ENCODE measurements at regions not wholly inside any gene's neighbourhood (a gene's known extent, or its start where the extent isn't known, plus 50 kb on each side); places are given as distances from the start of the nearest gene placed in this dataset.
"Not testable (repeated sequence)": the region's sequence is repeated elsewhere in the genome, so short reads cannot be mapped to it uniquely, and the experiment has no call there.

DNA sequence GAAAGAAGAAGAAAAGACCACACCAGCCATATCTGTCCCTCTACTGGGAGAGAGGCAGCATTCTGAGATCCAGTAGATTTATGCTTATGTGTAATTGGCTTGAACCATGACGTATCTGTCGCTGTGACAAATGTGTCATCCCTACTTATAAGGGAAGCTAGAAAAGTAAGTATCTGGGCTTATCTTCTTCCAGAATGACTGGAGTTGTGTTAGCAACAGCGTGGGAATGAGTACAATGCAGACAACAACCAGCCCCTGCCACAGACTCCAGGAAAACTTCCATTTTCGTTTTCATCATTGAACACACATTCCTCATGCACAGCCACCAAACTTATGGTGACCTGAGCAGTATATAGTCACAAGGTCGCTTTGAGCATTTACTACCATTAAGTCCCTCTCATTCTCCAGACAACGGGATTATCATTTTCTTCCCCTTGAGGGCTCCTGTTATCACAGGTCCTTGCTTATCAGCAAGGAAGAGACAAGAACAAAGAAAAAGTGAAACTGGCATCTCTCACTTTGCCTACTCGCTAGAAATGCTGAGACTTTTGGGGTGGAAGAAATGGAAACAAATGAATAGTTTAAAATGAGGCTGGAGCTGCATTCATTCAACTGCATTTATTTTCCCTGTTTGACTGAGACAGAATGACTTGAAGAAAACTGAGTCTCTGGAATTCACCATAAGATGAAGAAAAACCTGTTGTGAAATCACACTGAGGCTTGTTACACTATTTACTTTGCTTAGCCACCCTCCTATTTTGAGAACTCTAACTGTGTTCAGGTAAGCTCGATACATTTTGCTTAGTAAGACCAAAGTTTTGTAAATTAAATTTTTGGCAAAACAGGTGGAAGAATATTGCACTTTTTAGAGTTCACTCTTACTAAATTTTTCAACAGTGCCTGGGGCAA is 149.3 kb upstream of the FOXQ1 start:
- TF ChIP-seq, protein P1, sequence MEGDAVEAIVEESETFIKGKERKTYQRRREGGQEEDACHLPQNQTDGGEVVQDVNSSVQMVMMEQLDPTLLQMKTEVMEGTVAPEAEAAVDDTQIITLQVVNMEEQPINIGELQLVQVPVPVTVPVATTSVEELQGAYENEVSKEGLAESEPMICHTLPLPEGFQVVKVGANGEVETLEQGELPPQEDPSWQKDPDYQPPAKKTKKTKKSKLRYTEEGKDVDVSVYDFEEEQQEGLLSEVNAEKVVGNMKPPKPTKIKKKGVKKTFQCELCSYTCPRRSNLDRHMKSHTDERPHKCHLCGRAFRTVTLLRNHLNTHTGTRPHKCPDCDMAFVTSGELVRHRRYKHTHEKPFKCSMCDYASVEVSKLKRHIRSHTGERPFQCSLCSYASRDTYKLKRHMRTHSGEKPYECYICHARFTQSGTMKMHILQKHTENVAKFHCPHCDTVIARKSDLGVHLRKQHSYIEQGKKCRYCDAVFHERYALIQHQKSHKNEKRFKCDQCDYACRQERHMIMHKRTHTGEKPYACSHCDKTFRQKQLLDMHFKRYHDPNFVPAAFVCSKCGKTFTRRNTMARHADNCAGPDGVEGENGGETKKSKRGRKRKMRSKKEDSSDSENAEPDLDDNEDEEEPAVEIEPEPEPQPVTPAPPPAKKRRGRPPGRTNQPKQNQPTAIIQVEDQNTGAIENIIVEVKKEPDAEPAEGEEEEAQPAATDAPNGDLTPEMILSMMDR (conservative IDR thresholded peaks at IDR 0.05), result no peak
- no peak for DNase-seq (ENCODE audit: low read depth, low spot score)
- Mint-ChIP-seq H3K4me1 (peaks cover 11% of the 10 kb centered on the region), H3K27ac (ENCODE audit: unreplicated experiment) (no peak overlapping the region), H3K4me3 (no peak overlapping the region), H3K9me3 (peaks cover 5% of the 10 kb centered on the region), H3K36me3 (ENCODE audit: low read depth) (no peaks in the 10 kb centered on the region), H3K27me3 (ENCODE audit: low read depth) (no peaks in the 10 kb centered on the region)

DNA sequence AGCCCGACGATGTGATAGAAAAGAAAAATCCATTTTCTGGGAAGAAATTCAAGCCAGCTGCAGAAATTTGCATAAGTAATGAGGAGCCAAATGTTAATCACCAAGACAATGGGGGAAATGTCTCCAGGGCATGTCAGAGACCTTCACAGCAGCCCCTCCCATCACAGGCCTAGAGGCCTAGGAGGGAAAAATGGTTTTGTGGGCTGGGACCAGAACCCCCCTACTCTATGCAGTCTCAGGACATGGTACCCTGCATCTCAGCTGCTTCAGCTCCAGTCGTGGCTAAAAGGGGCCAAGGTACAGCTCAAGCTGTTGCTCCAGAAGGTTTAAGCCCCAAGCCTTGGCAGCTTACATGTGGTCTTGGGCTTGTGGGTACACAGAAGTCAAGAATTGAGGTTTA is 155.5 kb upstream of the FOXQ1 start:
- Mint-ChIP-seq H3K9me3 (peaks cover 16% of the 10 kb centered on the region), H3K27me3 (ENCODE audit: low read depth) (peaks cover 13% of the 10 kb centered on the region)
- DNase-seq (ENCODE audit: low read depth, low spot score); H3K27ac Mint-ChIP-seq (ENCODE audit: unreplicated experiment); H3K4me3 Mint-ChIP-seq; H3K36me3 Mint-ChIP-seq (ENCODE audit: low read depth); H3K4me1 Mint-ChIP-seq: not testable (repeated sequence)

DNA sequence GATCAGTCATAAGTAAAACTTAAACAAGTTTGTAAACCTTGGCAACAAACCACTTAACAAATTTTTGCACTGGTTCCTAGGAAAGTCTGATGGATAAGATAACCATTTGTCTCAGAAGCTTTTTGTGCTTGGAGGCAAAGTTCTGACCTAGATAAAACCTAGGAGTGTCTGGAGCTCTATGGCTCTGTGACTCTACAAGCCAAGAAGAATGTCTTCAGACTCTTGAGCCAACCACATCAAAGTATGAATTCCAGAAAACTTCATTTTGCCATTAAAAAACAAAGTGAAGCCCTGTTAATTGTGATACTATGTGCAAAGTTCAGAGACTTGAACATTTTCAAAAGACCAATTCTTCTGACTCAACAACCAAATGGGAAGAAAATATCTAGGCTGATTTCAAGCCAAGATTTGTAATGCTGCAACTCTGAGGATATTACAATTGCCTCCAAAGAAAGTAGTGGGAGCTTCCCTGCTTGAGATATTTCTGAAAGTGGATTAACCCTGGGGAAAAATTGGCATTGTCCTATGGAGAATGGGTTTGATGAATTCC is 158.1 kb upstream of the FOXQ1 start:
- Mint-ChIP-seq H3K4me3 (no peak overlapping the region), H3K36me3 (ENCODE audit: low read depth) (no peaks in the 10 kb centered on the region), H3K9me3 (peaks cover 16% of the 10 kb centered on the region), H3K27me3 (ENCODE audit: low read depth) (peaks cover 23% of the 10 kb centered on the region), H3K27ac (ENCODE audit: unreplicated experiment) (no peak overlapping the region), H3K4me1 (no peaks in the 10 kb centered on the region)
- no peak for DNase-seq (ENCODE audit: low read depth, low spot score)
- TF ChIP-seq, protein P1 (conservative IDR thresholded peaks at IDR 0.05), result no peak

DNA sequence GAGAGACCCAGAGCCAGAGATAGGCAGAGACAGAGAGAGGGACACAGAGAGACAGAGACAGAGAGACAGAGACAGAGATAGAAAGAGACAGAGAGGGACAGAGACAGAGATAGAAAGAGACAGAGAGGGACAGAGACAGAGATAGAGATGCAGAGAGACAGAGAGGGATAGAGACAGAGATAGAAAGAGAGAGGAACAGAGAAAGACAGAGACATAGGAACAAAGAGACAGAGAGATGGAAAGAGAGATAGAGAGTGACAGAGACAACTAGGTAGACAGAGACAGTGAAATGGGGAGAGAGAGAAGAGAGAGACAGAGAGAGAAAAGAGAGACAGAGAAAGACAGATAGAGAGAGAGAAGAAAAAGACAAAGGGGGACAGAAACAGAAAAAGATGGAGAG is 165.4 kb upstream of the FOXQ1 start:
- Mint-ChIP-seq H3K4me1 (peaks cover 18% of the 10 kb centered on the region), H3K27me3 (ENCODE audit: low read depth) (peaks cover 30% of the 10 kb centered on the region), H3K4me3 (no peak overlapping the region), H3K9me3 (no peaks in the 10 kb centered on the region), H3K27ac (ENCODE audit: unreplicated experiment) (no peak overlapping the region), H3K36me3 (ENCODE audit: low read depth) (no peaks in the 10 kb centered on the region)
- TF ChIP-seq, protein P1 (conservative IDR thresholded peaks at IDR 0.05), result no peak
- no peak for DNase-seq (ENCODE audit: low read depth, low spot score)

DNA sequence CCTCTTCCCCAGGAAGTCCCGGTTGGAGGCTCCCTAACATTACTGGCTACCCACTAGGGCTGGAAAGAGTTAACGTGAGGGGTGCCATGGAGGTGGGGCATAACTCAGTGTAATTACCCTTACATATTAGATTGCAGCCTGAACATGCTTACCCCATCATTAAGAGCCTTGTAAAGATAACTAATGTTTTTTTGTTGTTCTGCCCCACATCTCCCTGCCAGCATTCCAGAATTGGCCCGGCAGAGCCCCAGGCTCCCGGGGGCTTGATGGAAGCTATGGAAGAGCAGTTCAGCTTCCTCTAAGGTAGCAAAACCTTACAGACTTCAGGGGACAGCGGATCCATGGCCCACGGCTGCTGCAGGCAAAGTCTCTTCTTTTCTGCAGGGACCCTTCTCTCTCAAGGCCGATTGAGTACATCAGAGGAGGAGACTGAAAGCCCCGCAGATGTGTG is 166.1 kb upstream of the FOXQ1 start:
- Mint-ChIP-seq H3K27ac (ENCODE audit: unreplicated experiment) (no peak overlapping the region), H3K4me3 (no peak overlapping the region), H3K27me3 (ENCODE audit: low read depth) (peaks cover 31% of the 10 kb centered on the region), H3K36me3 (ENCODE audit: low read depth) (no peaks in the 10 kb centered on the region), H3K4me1 (peaks cover 18% of the 10 kb centered on the region), H3K9me3 (no peaks in the 10 kb centered on the region)
- TF ChIP-seq, protein P1 (conservative IDR thresholded peaks at IDR 0.05), result no peak
- no peak for DNase-seq (ENCODE audit: low read depth, low spot score)
